ENCODE measurements at regions not wholly inside any gene's neighbourhood (a gene's known extent, or its start where the extent isn't known, plus 50 kb on each side); places are given as distances from the start of the nearest gene placed in this dataset.
"Not testable (repeated sequence)": the region's sequence is repeated elsewhere in the genome, so short reads cannot be mapped to it uniquely, and the experiment has no call there.

DNA sequence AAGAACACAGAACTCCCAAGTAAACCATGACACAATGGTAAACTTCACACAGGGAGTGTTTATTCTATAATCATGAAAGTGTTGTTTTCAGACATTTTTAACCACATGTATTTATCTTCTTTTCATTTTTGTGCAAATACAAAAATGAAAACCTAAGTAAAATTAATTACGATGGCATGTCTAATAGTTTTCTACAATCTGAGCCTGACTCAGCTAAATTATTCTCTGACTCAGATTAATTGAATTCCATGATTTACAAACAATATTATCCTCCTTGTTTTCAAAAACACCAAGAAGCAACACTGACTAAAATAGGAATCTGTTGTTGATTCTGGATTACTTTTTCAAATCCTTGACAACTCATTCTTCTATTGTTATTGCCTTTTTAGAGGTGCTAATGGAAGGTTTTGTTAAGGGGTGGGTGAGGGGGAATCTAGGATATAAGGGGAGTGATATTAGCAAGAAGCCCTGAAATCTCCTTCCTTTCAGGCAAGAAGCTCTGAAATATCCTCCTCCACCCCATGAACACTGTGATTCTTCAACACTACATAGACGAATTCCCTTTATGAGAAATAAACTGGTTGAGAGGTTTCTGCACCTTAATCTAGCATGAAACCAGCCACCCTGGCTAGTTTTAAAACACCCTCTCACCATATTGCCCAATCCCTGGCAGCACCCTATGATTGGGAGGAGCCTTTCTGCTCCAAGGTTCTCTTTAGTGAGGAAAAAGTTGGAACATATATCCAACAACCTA is 1057.7 kb upstream of the PCDH20 start:
- H3K27me3 ChIP-seq (replicated peaks; ENCODE audit: insufficient read depth) = no peaks in the 10 kb centered on the region
- no peaks in the 10 kb centered on the region for H3K9me3 ChIP-seq
- H3K4me3 ChIP-seq = no peak overlapping the region
- no peaks in the 10 kb centered on the region for H3K36me3 ChIP-seq
- intact Hi-C loops (cut with DNase I) = no loop called here
- 88% methylated on average over 2 of the region's 2 CpGs for WGBS
- H3K4me1 ChIP-seq (replicated peaks) = no peaks in the 10 kb centered on the region
- TF ChIP-seq, protein P1, sequence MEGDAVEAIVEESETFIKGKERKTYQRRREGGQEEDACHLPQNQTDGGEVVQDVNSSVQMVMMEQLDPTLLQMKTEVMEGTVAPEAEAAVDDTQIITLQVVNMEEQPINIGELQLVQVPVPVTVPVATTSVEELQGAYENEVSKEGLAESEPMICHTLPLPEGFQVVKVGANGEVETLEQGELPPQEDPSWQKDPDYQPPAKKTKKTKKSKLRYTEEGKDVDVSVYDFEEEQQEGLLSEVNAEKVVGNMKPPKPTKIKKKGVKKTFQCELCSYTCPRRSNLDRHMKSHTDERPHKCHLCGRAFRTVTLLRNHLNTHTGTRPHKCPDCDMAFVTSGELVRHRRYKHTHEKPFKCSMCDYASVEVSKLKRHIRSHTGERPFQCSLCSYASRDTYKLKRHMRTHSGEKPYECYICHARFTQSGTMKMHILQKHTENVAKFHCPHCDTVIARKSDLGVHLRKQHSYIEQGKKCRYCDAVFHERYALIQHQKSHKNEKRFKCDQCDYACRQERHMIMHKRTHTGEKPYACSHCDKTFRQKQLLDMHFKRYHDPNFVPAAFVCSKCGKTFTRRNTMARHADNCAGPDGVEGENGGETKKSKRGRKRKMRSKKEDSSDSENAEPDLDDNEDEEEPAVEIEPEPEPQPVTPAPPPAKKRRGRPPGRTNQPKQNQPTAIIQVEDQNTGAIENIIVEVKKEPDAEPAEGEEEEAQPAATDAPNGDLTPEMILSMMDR (IDR thresholded peaks at IDR 0.05) = no peak
- H3K27ac ChIP-seq = no peak overlapping the region
- DNase-seq (ENCODE audit: low spot score) = no peak

DNA sequence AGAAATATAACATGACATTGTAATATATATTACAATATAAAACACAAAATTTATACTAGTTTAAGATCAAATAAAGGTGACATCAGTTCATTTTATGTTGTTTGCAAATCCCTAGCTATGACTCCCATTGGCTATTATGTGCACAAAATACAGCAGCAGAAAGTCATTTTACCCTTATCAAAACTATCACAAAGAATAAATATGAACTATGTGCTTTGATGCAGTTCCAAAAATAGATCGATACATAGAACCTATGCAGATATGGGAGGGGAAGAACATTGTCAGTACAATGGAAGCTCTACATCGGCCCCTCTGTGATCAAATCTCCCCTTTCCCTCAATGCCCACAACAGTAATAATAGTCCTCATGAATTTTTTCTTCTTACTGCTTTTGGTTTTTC is 1038.1 kb upstream of the PCDH20 start:
- TF ChIP-seq POLR2A (IDR thresholded peaks at IDR 0.05) = no peak
- TF ChIP-seq, protein P1 (IDR thresholded peaks at IDR 0.05) = no peak
- TF ChIP-seq POLR2AphosphoS5 (IDR thresholded peaks at IDR 0.05) = no peak
- 67% methylated on average over 2 of the region's 2 CpGs for WGBS
- intact Hi-C loops (cut with DNase I) = no loop called here
- Histone ChIP-seq H3K27me3 (replicated peaks; ENCODE audit: insufficient read depth) (no peaks in the 10 kb centered on the region), H3K36me3 (no peaks in the 10 kb centered on the region), H3K9me3 (no peaks in the 10 kb centered on the region), H3K4me3 (no peak overlapping the region), H3K27ac (no peak overlapping the region), H3K4me1 (replicated peaks) (no peaks in the 10 kb centered on the region)
- DNase-seq (ENCODE audit: low spot score) = no peak

DNA sequence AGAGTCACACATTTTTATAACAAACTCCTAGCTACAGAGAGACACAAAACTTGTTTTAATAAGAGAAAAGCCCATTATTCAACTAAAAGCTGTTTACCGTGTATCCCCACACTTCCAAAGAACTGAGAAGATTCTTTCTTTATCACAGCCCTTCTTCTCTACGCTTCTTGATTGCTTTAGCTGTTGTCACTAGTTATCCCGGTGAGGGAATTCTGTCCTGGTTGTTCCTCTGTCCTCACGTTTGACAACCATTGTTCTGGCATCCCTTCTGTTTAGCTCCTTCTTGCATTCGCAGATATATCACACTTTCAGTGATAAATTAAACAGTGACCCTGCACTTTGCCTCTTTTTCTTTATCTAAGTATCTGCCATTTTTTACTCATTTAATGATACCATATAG is 1035.1 kb upstream of the PCDH20 start:
- H3K27ac ChIP-seq = no peak overlapping the region
- H3K4me1 ChIP-seq (replicated peaks) = no peaks in the 10 kb centered on the region
- no peaks in the 10 kb centered on the region for H3K27me3 ChIP-seq (replicated peaks; ENCODE audit: insufficient read depth)
- WGBS = 52% methylated on average over 5 of the region's 5 CpGs
- H3K36me3 ChIP-seq = no peaks in the 10 kb centered on the region
- DNase-seq (ENCODE audit: low spot score) = no peak
- H3K4me3 ChIP-seq = no peak overlapping the region
- H3K9me3 ChIP-seq = no peaks in the 10 kb centered on the region
- TF ChIP-seq, protein P1 (IDR thresholded peaks at IDR 0.05) = no peak
- no peak for TF ChIP-seq POLR2AphosphoS5 (IDR thresholded peaks at IDR 0.05)
- no peak for TF ChIP-seq POLR2A (IDR thresholded peaks at IDR 0.05)
- intact Hi-C loops (cut with DNase I) = no loop called here

DNA sequence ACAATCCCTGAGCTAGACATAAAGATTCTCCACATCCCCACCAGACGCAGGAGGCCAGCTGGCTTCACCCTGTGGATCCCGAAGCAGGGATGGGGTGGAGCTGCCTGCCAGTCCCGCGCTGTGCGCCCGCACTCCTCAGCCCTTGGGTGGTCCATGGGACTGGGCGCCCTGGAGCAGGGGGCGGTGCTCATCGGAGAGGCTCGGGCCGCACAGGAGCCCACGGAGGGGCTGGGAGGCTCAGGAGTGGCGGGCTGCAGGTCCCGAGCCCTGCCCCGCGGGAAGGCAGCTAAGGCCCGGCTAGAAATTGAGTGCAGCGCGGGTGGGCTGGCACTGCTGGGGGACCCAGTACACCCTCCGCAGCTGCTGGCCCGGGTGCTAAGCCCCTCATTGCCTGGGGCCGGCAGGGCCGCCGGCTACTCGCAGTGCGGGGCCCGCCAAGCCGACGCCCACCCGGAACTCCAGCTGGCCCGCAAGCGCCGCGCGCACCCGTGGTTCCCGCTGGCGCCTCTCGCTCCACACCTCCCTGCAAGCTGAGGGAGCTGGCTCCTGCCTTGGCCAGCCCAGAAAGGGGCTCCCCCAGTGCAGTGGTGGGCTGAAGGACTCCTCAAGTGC is 1032.2 kb upstream of the PCDH20 start:
- H3K36me3 ChIP-seq; H3K4me3 ChIP-seq; H3K4me1 ChIP-seq (replicated peaks); H3K9me3 ChIP-seq; intact Hi-C loops (cut with DNase I); DNase-seq (ENCODE audit: low spot score); H3K27ac ChIP-seq; H3K27me3 ChIP-seq (replicated peaks; ENCODE audit: insufficient read depth): not testable (repeated sequence)
- 94% methylated on average over 39 of the region's 39 CpGs for WGBS

DNA sequence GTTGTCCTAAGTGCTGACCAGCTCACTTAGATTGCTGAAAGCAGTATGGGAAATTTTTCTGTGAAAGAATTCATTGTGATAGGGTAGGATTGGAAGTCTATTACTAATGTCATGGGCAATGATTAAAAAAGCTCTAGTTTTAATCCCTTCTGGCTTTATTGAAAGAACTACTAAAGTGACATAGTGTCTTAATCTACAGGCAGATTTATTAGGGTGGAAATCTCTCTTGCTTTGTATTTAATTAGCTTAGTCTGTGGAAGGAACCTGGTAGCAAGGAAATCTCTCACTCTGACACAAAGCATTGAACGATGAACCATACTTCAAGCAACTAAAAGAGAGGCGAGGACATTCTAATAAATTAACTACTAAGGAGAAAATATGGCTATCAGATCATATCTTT is 1029.2 kb upstream of the PCDH20 start:
- WGBS = 75% methylated on average over 2 of the region's 2 CpGs
- H3K36me3 ChIP-seq = no peaks in the 10 kb centered on the region
- H3K9me3 ChIP-seq = no peaks in the 10 kb centered on the region
- intact Hi-C loops (cut with DNase I) = no loop called here
- no peak for DNase-seq (ENCODE audit: low spot score)
- H3K27ac ChIP-seq = no peak overlapping the region
- TF ChIP-seq POLR2A (IDR thresholded peaks at IDR 0.05) (no peak), POLR2AphosphoS5 (IDR thresholded peaks at IDR 0.05) (no peak)
- TF ChIP-seq, protein P1 (IDR thresholded peaks at IDR 0.05) = no peak
- H3K4me3 ChIP-seq = no peak overlapping the region
- no peaks in the 10 kb centered on the region for H3K4me1 ChIP-seq (replicated peaks)
- no peaks in the 10 kb centered on the region for H3K27me3 ChIP-seq (replicated peaks; ENCODE audit: insufficient read depth)

Measured in prostate gland (tissue), 2 donors.